H1 (cell line): ENCODE measurements at regions not wholly inside any gene's neighbourhood (a gene's known extent, or its start where the extent isn't known, plus 50 kb on each side); places are given as distances from the start of the nearest gene placed in this dataset.

Experiments
- BRCA1 ChIP-seq: IDR thresholded peaks from 2 replicates; pipeline ENCODE4 v1.6.1; 2012; ENCODE audit warnings: low read depth, low read length, improper control_type of control experiment
- CBX8 ChIP-seq: fragments of 300-800, 300-1000 bp; sonication (generic); IDR thresholded peaks from 2 replicates; pipeline ENCODE4 v1.7.1; 2016; ENCODE audit warnings: low read depth, low read length, borderline replicate concordance
- CEBPB ChIP-seq: IDR thresholded peaks from 2 replicates; pipeline ENCODE4 v1.6.1; 2012; ENCODE audit warnings: low read depth, low read length
- CHD7 ChIP-seq: fragments of 300-600 bp; sonication (generic); IDR thresholded peaks from 2 replicates; pipeline ENCODE4 v1.7.1; 2012; ENCODE audit warnings: low read length, moderate library complexity, mild to moderate bottlenecking, inconsistent platforms; ENCODE audit not compliant: insufficient replicate concordance
- E2F6 ChIP-seq: IDR thresholded peaks from 2 replicates; pipeline ENCODE4 v1.6.1; 2012; ENCODE audit warnings: inconsistent platforms
- KDM4A ChIP-seq: IDR thresholded peaks from one replicate; pipeline ENCODE4 v1.7.1; 2012; ENCODE audit warnings: low read depth, mild to moderate bottlenecking, moderate library complexity, low read length, inconsistent platforms; ENCODE audit not compliant: severe bottlenecking
- PHF8 ChIP-seq: fragments of 200-600 bp; sonication (generic); conservative IDR thresholded peaks from 2 replicates; pipeline ENCODE4 v1.7.1; 2012; ENCODE audit warnings: low read depth, mild to moderate bottlenecking, inconsistent platforms, low read length, moderate library complexity
- POLR2AphosphoS5 ChIP-seq: IDR thresholded peaks from 2 replicates; pipeline ENCODE4 v1.6.1; 2011; ENCODE audit warnings: low read depth, low read length
- SUZ12 ChIP-seq: fragments of 200-600 bp; sonication (generic); IDR thresholded peaks from 2 replicates; pipeline ENCODE4 v1.6.1; 2012; ENCODE audit warnings: mild to moderate bottlenecking, inconsistent platforms, low read length, moderate library complexity, mixed read lengths
- ZNF274 ChIP-seq: IDR thresholded peaks from 2 replicates; pipeline ENCODE4 v1.7.0; 2012; ENCODE audit warnings: low read length, borderline replicate concordance; ENCODE audit errors: extremely low read depth

DNA sequence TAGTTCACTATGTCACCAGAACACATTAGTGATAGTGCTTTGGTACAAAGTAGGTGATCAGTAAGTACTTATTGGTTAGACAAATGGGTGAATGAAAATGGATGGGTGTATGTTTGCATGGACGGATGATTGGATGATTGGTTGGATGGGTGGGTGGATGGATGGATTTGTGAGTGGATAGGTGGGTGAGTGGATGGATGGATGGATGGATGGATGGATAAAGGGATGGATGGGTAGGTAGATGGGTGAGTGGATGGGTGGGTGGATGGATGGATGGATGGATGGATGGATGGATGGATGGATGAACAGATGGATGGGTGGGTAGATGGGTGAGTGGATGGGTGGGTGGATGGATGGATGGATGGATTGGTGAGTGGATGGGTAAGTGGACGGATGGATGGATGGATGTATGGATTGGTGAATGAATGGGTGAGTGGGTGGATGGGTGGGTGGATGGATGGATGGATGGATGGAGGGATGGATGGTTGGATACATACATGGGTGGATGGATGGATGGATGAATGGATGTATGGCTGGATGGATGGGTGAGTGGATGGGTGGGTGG lies 225.3 kb upstream of the GSE1 start (continued):
- TF ChIP-seq CHD7, result no peak
- TF ChIP-seq POLR2AphosphoS5, result no peak
- TF ChIP-seq ZNF274, result no peak
- TF ChIP-seq SUZ12, result no peak
- no peak for TF ChIP-seq E2F6
- no peak for TF ChIP-seq CEBPB
- no peak for TF ChIP-seq BRCA1
- TF ChIP-seq PHF8, result no peak
- no peak for TF ChIP-seq KDM4A
- TF ChIP-seq CBX8, result no peak
